Right lung (tissue), 2 donors: ENCODE measurements at regions not wholly inside any gene's neighbourhood (a gene's known extent, or its start where the extent isn't known, plus 50 kb on each side); places are given as distances from the start of the nearest gene placed in this dataset.
"Not testable (repeated sequence)": the region's sequence is repeated elsewhere in the genome, so short reads cannot be mapped to it uniquely, and the experiment has no call there.

ENCODE experiments used
- DNase-seq, 2 donors: peaks; one replicate each; pipeline ENCODE4 v3.0.0-alpha.2; 2013

- DNase-seq = no peak
These were observed 238.5 kb upstream of the ZNF385D start for GRCh38 chr3:21989341-21990042.

- DNase-seq = peak in 1 of 2 donors; percentile 21
These were observed 240.1 kb upstream of the ZNF385D start for GRCh38 chr3:21991061-21991460.

DNA sequence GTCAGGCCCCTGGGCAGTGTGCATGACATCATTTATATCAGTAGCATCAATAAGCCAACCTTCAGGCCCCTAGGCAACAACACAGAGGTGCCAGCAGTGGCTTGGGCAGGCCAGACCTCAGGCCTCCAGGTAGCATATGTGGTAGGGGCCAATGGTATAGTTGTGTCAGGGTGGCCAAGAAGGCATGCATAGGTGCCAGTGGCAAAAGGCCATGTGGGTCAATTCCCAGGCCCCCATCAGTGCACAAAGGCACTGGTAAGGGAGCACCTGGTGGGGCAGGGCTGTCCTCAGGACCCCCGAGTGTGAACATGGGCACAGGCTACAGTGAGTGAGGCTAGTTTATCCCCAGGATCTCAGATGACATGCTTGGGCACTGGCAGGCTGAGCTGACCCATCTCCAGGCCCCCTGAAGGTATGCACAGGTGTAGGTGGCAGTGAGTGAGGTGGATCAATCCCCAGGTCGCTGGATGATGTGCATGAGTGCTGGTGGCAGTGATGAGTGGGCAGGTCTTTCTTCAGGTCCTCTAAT, 244.1 kb upstream of the ZNF385D start:
- no peak for DNase-seq

- no peak for DNase-seq
These were observed 256.4 kb upstream of the ZNF385D start for GRCh38 chr3:22007368-22007767.

DNA sequence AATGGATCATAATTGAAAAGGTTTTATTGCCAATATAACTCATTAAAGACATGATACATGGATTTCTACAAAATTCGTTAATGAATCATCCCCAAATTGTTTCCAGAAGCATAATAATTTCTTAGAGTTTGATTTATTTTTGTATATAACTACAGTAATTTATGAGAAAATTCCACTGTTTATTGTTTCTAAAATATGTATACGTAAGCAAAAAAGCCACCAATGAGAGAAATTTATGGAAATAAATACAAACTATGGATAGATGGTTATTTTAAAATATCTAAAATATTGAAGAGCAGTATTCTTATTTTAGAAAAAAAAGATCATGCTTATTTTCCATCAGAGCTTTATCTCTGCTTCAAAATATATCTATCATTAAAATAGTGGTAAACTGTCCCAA, 260.0 kb upstream of the ZNF385D start:
- no peak for DNase-seq

DNA sequence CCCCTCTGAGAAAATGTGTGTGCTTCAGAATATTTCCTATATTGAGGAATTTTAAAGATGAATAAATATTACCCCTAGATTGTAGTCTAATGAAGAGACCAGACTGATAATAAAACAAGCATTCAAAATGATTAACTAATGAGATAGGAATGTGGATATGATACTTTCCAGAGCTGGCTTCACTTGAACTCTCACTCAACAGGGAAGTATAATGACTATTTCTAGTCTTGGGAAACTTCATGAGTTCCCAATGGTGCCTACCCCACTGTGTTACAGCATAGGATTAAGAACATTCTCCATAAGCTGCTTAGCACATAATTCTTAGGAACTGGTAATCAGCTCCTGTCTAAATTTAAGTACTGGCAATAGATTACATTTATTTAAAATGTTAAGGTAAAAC, 261.5 kb upstream of the ZNF385D start:
- DNase-seq = no peak

DNA sequence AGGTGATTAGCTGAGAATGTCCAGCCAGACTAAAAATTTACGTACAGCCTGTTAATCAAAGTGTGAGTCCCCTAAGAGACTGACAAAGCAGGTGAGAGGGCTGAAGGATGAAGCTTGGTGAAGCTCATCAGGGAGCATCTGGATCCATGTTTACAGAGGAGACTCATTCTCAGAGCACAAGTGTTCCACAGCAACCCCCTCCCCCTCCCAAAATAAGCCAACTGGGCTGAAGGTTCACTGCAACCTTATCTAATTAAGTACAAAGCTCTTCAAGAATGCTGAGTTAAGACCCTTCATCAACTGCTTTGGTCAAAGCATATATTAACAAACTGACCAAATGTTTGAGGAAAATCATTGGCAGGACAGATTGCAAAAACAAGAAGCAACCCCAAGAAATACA, 262.6 kb upstream of the ZNF385D start:
- no peak for DNase-seq

DNA sequence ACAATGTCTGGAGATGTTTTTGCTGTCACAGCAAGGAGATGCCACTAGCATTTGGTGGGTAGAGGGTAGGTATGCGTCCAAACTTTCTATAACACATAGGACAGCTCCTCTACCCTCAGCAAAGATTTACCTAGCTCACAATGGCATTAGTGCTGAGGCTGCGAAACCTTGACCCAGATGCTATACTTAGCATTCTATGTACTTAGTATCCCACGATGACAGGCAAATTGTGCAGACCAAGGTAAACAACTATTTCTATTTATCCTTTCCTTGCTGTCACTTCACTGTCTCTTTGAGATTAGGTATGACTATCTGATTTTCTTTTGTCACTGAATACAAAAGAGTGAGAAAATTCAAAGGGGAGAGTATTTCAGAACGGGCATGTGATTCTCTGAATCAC, 265.2 kb upstream of the ZNF385D start:
- DNase-seq = no peak

GRCh38 chr3:22024638-22025037, 273.6 kb upstream of the ZNF385D start:
- not testable (repeated sequence) for DNase-seq

GRCh38 chr3:22029480-22029879, 278.5 kb upstream of the ZNF385D start:
- DNase-seq = no peak

- no peak for DNase-seq
These were observed 288.2 kb upstream of the ZNF385D start for GRCh38 chr3:22039161-22039560.

- DNase-seq = no peak
These were observed 289.1 kb upstream of the ZNF385D start for GRCh38 chr3:22040150-22040549.

DNA sequence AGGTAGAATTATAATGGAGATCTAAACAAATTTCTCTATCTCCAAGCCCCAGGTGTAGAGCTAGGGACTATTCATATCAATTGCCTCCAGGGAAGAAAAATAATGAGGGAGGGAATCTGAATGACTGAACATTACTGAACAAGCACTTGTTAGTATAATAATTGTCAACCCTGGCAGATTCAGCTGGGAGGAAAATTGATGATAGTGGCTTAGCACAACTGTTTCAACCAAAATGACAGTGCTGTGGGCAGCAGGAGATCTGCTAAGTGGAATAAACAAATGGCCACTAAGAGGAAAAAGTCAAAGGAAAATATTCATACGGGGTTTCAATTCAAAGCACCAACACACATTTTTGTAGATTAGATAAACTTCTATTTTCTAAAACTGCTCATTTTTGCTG, 294.9 kb upstream of the ZNF385D start:
- no peak for DNase-seq

GRCh38 chr3:22063500-22063899, 312.5 kb upstream of the ZNF385D start:
- no peak for DNase-seq

DNA sequence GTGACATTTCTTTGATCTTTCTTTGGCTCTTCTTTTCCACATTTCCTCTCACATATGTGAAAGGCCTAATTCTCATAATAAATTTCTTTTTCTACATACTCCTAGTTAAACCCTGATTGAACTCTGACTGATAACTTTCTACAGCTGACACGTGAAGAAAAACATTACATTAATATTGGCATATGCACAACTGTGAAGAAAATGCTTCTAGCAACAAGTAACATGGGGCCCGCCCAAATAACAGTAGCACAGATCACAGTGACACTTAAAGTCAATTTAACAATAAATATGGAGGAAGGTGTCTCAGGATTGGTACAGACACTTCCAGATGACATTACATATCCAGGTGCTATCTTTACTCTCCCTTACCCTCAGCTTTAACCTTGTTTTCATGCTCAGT, 317.6 kb upstream of the ZNF385D start:
- DNase-seq = no peak

GRCh38 chr3:22088204-22088603, 337.2 kb upstream of the ZNF385D start:
- no peak for DNase-seq

DNA sequence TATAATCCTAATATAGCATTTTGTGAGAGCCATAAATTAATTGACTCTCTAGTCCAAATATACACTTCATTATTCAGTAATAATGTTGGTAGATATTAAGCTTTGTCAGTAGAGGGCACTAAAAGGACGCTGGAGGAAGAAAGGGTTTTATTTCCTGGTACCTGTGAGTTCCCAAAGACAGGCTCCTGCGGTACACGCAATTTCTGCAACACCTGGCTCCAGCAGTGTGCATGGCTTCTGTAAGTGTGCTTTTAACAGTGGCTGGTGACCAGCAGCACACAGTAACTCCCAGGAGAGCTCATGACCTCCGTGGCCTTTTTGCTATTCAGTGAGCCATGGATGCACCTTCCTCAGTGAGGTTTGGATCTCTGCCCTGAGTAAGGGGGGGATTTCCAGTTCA, 338.3 kb upstream of the ZNF385D start:
- DNase-seq = peak; percentile 6 to 24

DNA sequence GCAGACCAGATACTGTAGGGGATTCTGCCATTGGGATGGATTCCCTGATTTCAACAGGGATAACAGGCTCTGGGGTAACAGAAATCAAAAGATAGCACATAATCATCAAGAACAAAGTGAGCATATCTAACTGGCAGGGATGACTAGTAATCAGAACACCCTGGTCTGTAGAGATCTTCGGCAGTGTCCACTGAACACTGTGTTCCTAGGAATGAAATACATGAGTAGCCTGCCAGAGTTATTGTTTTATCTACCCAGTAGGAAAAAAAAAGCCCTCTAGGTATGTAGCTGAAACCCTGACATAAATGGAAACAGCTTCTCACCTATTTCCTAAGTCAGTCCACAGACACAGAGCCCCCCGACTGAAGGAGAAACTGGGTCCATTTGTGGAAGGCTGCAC, 340.3 kb upstream of the ZNF385D start:
- no peak for DNase-seq

GRCh38 chr3:22098021-22098420, 347.0 kb upstream of the ZNF385D start:
- no peak for DNase-seq

DNA sequence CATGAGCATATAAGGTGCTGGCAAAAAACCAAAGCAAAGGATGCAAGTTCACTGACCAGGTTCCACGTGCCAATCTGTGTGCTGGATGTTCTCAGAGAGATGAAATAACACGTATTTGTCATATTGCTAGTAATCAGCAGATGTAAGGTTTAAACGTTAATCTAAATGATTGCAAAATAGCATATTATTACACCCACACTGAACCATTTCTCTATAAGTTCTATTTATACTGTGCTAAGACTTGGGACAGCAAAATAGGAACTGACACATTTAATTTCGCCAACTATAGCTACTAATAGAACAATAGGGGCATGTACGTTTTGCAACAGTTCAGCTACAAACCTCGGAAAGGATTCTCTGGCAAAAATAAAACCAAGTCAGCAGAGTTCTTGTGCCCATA, 350.3 kb upstream of the ZNF385D start:
- no peak for DNase-seq

GRCh38 chr3:22101811-22102210, 350.8 kb upstream of the ZNF385D start:
- no peak for DNase-seq

GRCh38 chr3:22103423-22103822, 352.4 kb upstream of the ZNF385D start:
- DNase-seq = no peak

GRCh38 chr3:22106213-22106896, 355.3 kb upstream of the ZNF385D start:
- no peak for DNase-seq

- no peak for DNase-seq
These were observed 360.2 kb upstream of the ZNF385D start for GRCh38 chr3:22111226-22111625.
